IMR-90 (cell line): ENCODE measurements at regions not wholly inside any gene's neighbourhood (a gene's known extent, or its start where the extent isn't known, plus 50 kb on each side); places are given as distances from the start of the nearest gene placed in this dataset.

Source experiments
- ATAC-seq: fragments of 200-7000 bp; cut with Tn5 transposase; 2 replicates; pipeline ENCODE4 v1.9.1; 2020; ENCODE audit warnings: low read depth, mild to moderate bottlenecking, moderate library complexity
- BruUV-seq: library from RNA; stranded (reverse); fragments of 400-500 nt; replicated peaks from 2 replicates; lab custom pipeline; 2021; lab: Mats Ljungman, UMichigan
- CTCF ChIA-PET: fragments of 300-600 bp; formaldehyde crosslinking; extraction: SDS; loops from one replicate; lab custom pipeline; 2021; ENCODE audit warnings: antibody characterized with exemption; lab: Yijun Ruan, JAX
- POLR2A ChIA-PET: fragments of 300-600 bp; sonication (Branson Sonifier 250); formaldehyde crosslinking; loops from one replicate; lab custom pipeline; 2022; ENCODE audit warnings: antibody characterized with exemption; ENCODE audit not compliant: unreplicated experiment; lab: Charles Lee
- DNase-seq: peaks from one replicate; pipeline ENCODE4 v3.0.0; 2013
- H2AFZ ChIP-seq: replicated peaks from 2 replicates; pipeline ENCODE3; 2013; ENCODE audit warnings: low read length, mild to moderate bottlenecking; ENCODE audit not compliant: poor library complexity
- H2AK5ac ChIP-seq: 2 replicates; pipeline ENCODE4 v1.6.1; 2013; ENCODE audit warnings: low read depth, low read length, inconsistent platforms
- H2AK9ac ChIP-seq: replicated peaks from 2 replicates; pipeline ENCODE3; 2013; ENCODE audit warnings: mild to moderate bottlenecking, low read depth, low read length, moderate library complexity; ENCODE audit not compliant: poor library complexity
- H2BK120ac ChIP-seq: 2 replicates; pipeline ENCODE4 v1.6.1; 2013; ENCODE audit warnings: low read depth, low read length, inconsistent platforms
- H2BK15ac ChIP-seq: 3 replicates; pipeline ENCODE4 v1.6.1; 2013; ENCODE audit warnings: low read depth, low read length, inconsistent platforms
- H2BK20ac ChIP-seq: 2 replicates; pipeline ENCODE4 v1.6.1; 2013; ENCODE audit warnings: low read depth, mild to moderate bottlenecking, inconsistent platforms, low read length, moderate library complexity
- H2BK5ac ChIP-seq: 2 replicates; pipeline ENCODE4 v1.6.1; 2013; ENCODE audit warnings: mild to moderate bottlenecking, low read depth, low read length, inconsistent platforms; ENCODE audit not compliant: poor library complexity, severe bottlenecking
- H3K14ac ChIP-seq: replicated peaks from 2 replicates; pipeline ENCODE4 v1.6.1; 2013; ENCODE audit warnings: low read depth, low read length, inconsistent platforms
- H3K18ac ChIP-seq: 2 replicates; pipeline ENCODE4 v1.6.1; 2013; ENCODE audit warnings: low read depth, low read length, control low read depth
- H3K23ac ChIP-seq: 2 replicates; pipeline ENCODE4 v1.6.1; 2013; ENCODE audit warnings: low read depth, low read length, inconsistent platforms
- H3K27ac ChIP-seq: 2 replicates; pipeline ENCODE4 v1.5.1; 2013; ENCODE audit warnings: mild to moderate bottlenecking, control low read depth, low read length; ENCODE audit not compliant: insufficient read depth
- H3K27me3 ChIP-seq: 2 replicates; pipeline ENCODE4 v1.6.1; 2013; ENCODE audit warnings: low read length; ENCODE audit not compliant: control insufficient read depth, insufficient read depth
- H3K36me3 ChIP-seq: 2 replicates; pipeline ENCODE4 v1.6.1; 2013; ENCODE audit warnings: low read length, mixed read lengths; ENCODE audit not compliant: control insufficient read depth, insufficient read depth
- H3K4ac ChIP-seq: 2 replicates; pipeline ENCODE4 v1.6.1; 2013; ENCODE audit warnings: low read depth, low read length, inconsistent platforms
- H3K4me1 ChIP-seq: 2 replicates; pipeline ENCODE4 v1.6.1; 2013; ENCODE audit warnings: low read length, mixed read lengths; ENCODE audit not compliant: control insufficient read depth, insufficient read depth
- H3K4me2 ChIP-seq: 2 replicates; pipeline ENCODE4 v1.6.1; 2013; ENCODE audit warnings: low read depth, mild to moderate bottlenecking, control low read depth, low read length, moderate library complexity
- H3K4me3 ChIP-seq: 2 replicates; pipeline ENCODE4 v1.5.1; 2013; ENCODE audit warnings: low read depth, mild to moderate bottlenecking, control low read depth, low read length, moderate library complexity; ENCODE audit not compliant: insufficient read depth
- H3K56ac ChIP-seq: 2 replicates; pipeline ENCODE4 v1.6.1; 2013; ENCODE audit warnings: low read length, inconsistent platforms; ENCODE audit not compliant: insufficient read depth; ENCODE audit errors: extremely low read depth
- H3K79me1 ChIP-seq, 2 experiments: 2 replicates each; pipeline ENCODE4 v1.6.1; 2013; ENCODE audit warnings: low read length in 2 of 2, inconsistent platforms in 1 of 2, low read depth in 1 of 2
- H3K9ac ChIP-seq: 2 replicates; pipeline ENCODE4 v1.6.1; 2013; ENCODE audit warnings: low read depth, low read length, control low read depth
- H3K9me1 ChIP-seq: 2 replicates; pipeline ENCODE4 v1.6.1; 2013; ENCODE audit warnings: low read length, inconsistent platforms; ENCODE audit not compliant: insufficient read depth
- H3K9me3 ChIP-seq: 2 replicates; pipeline ENCODE4 v1.6.1; 2013; ENCODE audit warnings: low read length; ENCODE audit not compliant: control insufficient read depth, insufficient read depth
- H4K20me1 ChIP-seq: 2 replicates; pipeline ENCODE4 v1.6.1; 2013; ENCODE audit warnings: low read length, inconsistent platforms; ENCODE audit not compliant: insufficient read depth
- H4K5ac ChIP-seq: 2 replicates; pipeline ENCODE4 v1.6.1; 2013; ENCODE audit warnings: mild to moderate bottlenecking, low read depth, low read length, control low read depth
- H4K8ac ChIP-seq, 2 experiments: 2 replicates each; pipeline ENCODE4 v1.6.1; 2013; ENCODE audit warnings: low read depth in 2 of 2, low read length in 2 of 2, control low read depth in 1 of 2, inconsistent platforms in 1 of 2
- H4K91ac ChIP-seq: 2 replicates; pipeline ENCODE4 v1.6.1; 2013; ENCODE audit warnings: low read depth, low read length, inconsistent platforms; ENCODE audit not compliant: insufficient read depth
- CEBPB ChIP-seq: IDR thresholded peaks from 2 replicates; pipeline ENCODE4 v1.6.1; 2012; ENCODE audit warnings: low read depth, low read length, improper control_type of control experiment
- CHD1 ChIP-seq: IDR thresholded peaks from 2 replicates; pipeline ENCODE4 v1.6.1; 2012; ENCODE audit warnings: low read depth, low read length, improper control_type of control experiment
- dilution Hi-C: fragments of 300-500 bp; cut with HindIII; formaldehyde crosslinking; loops from one replicate; pipeline ENCODE4 v1.14.3; 2018; ENCODE audit warnings: low sequenced_read_pairs; ENCODE audit not compliant: unreplicated experiment
- in situ Hi-C: fragments of 300-500 bp; cut with MboI; formaldehyde crosslinking; loops from 3 replicates; pipeline ENCODE4 v1.14.3; 2019; ENCODE audit warnings: low sequenced_read_pairs, inconsistent platforms, mixed read lengths
- intact Hi-C: fragments of 100-400 bp; cut with micrococcal nuclease; formaldehyde crosslinking; loops from 2 replicates; pipeline ENCODE4 v1.10.0; 2022

DNA sequence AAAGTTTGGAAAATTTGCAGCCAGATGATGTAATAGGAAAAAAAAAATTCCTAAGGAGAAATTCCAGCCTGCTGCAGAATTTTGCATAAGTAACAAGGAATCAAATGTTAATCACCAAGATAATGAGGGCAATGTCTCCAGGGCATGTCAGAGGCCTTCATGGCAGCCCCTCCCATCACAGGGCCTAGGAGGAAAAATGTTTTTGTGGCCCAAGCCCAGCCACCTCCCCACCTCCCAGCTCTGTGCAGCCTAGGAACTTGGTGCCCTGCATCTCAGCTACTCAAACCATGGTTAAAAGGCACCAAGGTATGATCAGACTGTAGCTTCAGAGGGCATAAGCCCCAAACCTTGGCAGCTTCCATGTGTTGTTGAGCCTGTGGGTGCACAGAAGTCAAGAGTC is 704.7 kb upstream of the ROBO1 start:
- no peak for ATAC-seq
- no peak overlapping the region for H3K27ac ChIP-seq
- DNase-seq: no peak
- no TSS peak for BruUV-seq
- no peaks in the 10 kb centered on the region; the same call in 1 of the 2 replicates for H3K9me3 ChIP-seq
- H3K4ac ChIP-seq: no peak overlapping the region
- H2BK15ac ChIP-seq: no peak overlapping the region
- intact Hi-C loops (no loop called here), dilution Hi-C loops (no loop called here), in situ Hi-C loops (no loop called here)
- H3K14ac ChIP-seq: no peak overlapping the region
- no peak overlapping the region for H2BK5ac ChIP-seq
- no peak overlapping the region for H3K56ac ChIP-seq
- CTCF ChIA-PET: no interaction called here
- no peak overlapping the region for H4K8ac ChIP-seq
- no peaks in the 10 kb centered on the region for H3K79me1 ChIP-seq
- H2AK5ac ChIP-seq: no peak overlapping the region
- H2AFZ ChIP-seq: no peak overlapping the region
- H3K4me2 ChIP-seq: no peak overlapping the region
- TF ChIP-seq CEBPB (no peak), CHD1 (no peak)
- no peaks in the 10 kb centered on the region for H4K20me1 ChIP-seq
- no peak overlapping the region for H3K4me3 ChIP-seq
- H3K27me3 ChIP-seq: no peaks in the 10 kb centered on the region
- POLR2A ChIA-PET: no interaction called here
- no peak overlapping the region for H4K91ac ChIP-seq
- no peak overlapping the region for H4K5ac ChIP-seq
- no peak overlapping the region for H3K23ac ChIP-seq
- H3K4me1 ChIP-seq: no peaks in the 10 kb centered on the region
- H2BK120ac ChIP-seq: no peak overlapping the region
- H2AK9ac ChIP-seq: no peak overlapping the region
- H3K18ac ChIP-seq: no peak overlapping the region
- no peak overlapping the region for H3K9ac ChIP-seq
- no peak overlapping the region for H2BK20ac ChIP-seq
- no peaks in the 10 kb centered on the region for H3K9me1 ChIP-seq
- H3K36me3 ChIP-seq: no peaks in the 10 kb centered on the region
